ENCODE measurements at regions not wholly inside any gene's neighbourhood (a gene's known extent, or its start where the extent isn't known, plus 50 kb on each side); places are given as distances from the start of the nearest gene placed in this dataset.

DNA sequence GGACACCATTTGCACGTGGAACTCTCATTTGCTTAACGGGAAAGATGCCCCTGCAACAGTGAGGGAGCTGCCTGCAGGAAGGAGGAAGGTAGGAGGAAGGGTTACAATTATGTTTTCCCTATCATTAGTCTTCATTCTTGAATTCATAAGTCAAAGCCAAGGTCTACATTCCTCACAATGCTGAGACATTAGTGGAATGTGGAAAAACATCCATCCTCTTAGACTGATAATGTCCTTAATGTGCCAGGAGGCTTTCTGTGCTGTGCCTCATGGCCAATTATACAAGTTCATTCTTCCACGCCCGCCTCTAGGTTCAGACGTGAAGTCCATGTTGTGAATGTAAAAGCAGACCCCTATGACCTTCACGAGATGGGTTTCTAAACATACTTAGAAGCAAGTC, 1212.4 kb upstream of the TMEM132C start:
- TF ChIP-seq, protein P1, sequence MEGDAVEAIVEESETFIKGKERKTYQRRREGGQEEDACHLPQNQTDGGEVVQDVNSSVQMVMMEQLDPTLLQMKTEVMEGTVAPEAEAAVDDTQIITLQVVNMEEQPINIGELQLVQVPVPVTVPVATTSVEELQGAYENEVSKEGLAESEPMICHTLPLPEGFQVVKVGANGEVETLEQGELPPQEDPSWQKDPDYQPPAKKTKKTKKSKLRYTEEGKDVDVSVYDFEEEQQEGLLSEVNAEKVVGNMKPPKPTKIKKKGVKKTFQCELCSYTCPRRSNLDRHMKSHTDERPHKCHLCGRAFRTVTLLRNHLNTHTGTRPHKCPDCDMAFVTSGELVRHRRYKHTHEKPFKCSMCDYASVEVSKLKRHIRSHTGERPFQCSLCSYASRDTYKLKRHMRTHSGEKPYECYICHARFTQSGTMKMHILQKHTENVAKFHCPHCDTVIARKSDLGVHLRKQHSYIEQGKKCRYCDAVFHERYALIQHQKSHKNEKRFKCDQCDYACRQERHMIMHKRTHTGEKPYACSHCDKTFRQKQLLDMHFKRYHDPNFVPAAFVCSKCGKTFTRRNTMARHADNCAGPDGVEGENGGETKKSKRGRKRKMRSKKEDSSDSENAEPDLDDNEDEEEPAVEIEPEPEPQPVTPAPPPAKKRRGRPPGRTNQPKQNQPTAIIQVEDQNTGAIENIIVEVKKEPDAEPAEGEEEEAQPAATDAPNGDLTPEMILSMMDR (conservative IDR thresholded peaks at IDR 0.05; ENCODE audit: low read depth), result no peak
- ChIA-PET POLR2A (ENCODE audit: low non-redundant PET) (no interaction called here), CTCF (no interaction called here)
- DNase-seq (ENCODE audit: low spot score), result peak; percentile 13
- no peak overlapping the region for H3K27ac ChIP-seq

DNA sequence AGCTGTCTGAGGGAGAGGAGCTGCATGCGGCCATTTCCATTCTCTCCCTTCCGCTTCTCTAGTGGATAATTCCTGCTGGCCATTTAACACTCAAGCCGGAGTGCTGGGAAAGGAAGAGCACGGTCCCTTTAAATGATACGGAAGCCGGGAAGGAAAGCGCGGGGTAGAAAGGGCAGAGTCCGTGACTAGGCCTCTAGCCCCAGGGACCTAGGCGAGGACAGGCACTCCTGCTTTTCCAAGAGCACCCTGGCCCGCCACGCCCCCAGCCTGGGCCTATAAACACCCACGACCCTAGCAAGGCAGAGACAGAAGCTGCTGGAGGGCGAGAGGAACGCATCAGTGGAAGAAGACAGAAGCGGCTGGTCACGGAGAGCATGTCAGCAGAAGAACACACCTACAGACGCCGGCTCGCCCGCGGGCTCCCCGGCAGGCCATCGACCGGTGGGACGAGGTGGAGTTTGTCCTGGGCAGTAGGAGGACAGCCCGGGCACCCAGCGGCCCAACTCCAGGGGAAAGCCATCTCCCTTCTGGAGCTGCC, 1206.6 kb upstream of the TMEM132C start:
- ChIA-PET POLR2A (ENCODE audit: low non-redundant PET) (no interaction called here), CTCF (no interaction called here)
- TF ChIP-seq, protein P1 (conservative IDR thresholded peaks at IDR 0.05; ENCODE audit: low read depth), result no peak
- H3K27ac ChIP-seq, result no peak overlapping the region
- no peak for DNase-seq (ENCODE audit: low spot score)

DNA sequence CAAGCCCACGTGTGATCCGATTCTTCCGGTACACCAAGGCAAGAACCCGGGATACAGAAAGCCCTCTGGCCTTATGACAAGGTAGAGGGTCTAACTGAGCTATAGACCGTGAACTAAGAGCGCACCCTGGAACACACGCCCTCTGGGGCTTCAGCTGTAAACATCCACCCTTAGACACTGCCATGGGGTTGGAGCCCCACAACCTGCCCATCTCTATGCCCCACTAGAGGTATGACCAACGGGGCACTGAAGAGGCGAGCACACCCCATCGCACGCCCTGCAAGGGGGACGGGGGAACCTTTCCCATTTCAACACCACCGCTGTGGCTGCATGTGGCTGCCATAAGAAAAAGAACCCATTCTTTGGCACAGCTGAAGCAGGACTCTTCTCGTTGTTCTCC, 1206.0 kb upstream of the TMEM132C start:
- TF ChIP-seq, protein P1 (conservative IDR thresholded peaks at IDR 0.05; ENCODE audit: low read depth), result no peak
- CTCF ChIA-PET, result no interaction called here
- POLR2A ChIA-PET (ENCODE audit: low non-redundant PET), result no interaction called here
- H3K27ac ChIP-seq, result no peak overlapping the region
- no peak for DNase-seq (ENCODE audit: low spot score)

DNA sequence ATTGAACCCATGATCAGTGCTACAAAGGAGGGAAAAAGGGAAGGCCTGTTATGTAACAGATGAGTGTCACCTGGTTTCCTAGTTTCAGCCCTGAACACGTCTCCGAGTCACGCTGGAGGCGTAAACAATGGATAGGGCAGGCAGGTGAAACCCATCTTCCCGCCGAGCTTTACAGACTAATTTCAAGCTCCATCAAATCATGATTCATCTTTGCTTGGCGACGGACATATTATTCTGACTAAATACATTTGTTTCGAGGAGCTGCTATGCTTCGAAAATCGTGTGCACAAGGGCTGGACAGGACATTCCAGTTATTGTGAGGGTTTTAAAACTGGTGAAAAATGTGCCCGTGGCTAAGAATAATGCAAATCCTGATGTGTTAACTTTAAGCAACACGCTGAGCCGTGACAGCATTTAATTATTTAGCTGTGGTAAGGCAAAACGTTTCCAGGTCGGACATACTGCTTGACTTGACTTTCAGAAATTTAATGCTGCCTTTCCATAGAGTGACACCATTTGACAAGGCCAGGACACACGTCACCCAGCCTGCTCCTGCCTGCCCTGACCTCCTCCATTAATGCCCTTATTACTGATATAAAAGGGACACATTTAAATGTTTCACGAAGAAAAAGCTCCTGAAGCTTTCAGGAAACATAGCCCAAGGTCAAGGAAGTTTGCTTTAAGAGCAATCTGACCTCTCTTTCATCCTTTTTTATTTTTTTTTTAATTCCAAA, 1203.5 kb upstream of the TMEM132C start:
- CTCF ChIA-PET, result no interaction called here
- DNase-seq (ENCODE audit: low spot score), result peak; percentile 23
- TF ChIP-seq, protein P1 (conservative IDR thresholded peaks at IDR 0.05; ENCODE audit: low read depth), result no peak
- no peak overlapping the region for H3K27ac ChIP-seq
- POLR2A ChIA-PET (ENCODE audit: low non-redundant PET), result no interaction called here

DNA sequence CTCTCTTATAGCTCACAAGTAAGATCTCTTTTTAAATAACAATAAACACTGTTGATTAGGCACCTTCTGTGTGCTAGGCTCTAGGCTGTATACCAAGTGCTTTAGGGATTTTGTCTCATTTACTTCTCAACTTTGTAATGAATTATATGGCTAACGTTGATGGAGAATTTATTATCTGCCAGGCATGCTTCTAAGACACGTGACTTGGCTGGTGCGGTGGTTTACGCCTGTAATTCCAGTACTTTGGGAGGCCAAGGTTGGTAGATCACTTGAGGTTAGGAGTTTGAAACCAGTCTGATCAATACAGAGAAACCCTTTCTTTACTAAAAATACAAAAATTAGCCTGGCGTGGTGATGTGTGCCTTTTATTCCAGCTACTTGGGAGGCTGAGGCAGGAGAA, 1202.8 kb upstream of the TMEM132C start:
- TF ChIP-seq, protein P1 (conservative IDR thresholded peaks at IDR 0.05; ENCODE audit: low read depth), result no peak
- DNase-seq (ENCODE audit: low spot score), result no peak
- POLR2A ChIA-PET (ENCODE audit: low non-redundant PET), result no interaction called here
- CTCF ChIA-PET, result no interaction called here
- no peak overlapping the region for H3K27ac ChIP-seq

DNA sequence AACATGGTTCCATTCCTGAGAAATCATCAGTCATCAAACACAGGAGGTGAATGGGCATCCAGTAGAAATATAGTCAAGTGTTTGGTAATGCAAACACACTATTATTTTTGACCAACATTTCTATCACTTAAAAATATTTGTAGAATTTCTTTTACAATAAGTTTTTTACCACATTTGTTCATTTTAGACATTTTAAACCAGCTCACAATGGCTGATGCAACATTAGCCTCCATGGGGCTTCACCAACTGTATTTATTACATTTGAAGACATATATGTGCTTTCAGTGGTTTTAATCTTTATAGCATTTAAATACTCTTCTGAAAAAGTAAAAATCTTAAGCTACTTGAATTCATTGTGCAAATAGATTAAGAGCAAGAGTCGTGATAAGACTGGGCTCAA, 1201.4 kb upstream of the TMEM132C start:
- DNase-seq (ENCODE audit: low spot score), result no peak
- CTCF ChIA-PET, result interaction anchor here (0.6 to 0.7 kb wide), 2 partner anchors 56 to 100 kb away, joined by 3 read pairs; no protein-coding TSS in a partner anchor
- POLR2A ChIA-PET (ENCODE audit: low non-redundant PET), result no interaction called here

More for the DNA sequence above, 1201.4 kb upstream of the TMEM132C start:
- TF ChIP-seq, protein P1 (conservative IDR thresholded peaks at IDR 0.05; ENCODE audit: low read depth), result no peak
- H3K27ac ChIP-seq, result no peak overlapping the region

Measured in RWPE1 (cell line).